SK-N-MC (cell line): ENCODE measurements at regions not wholly inside any gene's neighbourhood (a gene's known extent, or its start where the extent isn't known, plus 50 kb on each side); places are given as distances from the start of the nearest gene placed in this dataset.

Source experiments
- EZH2 ChIP-seq: fragments of 200-600 bp; sonication (generic); IDR thresholded peaks from one replicate; pipeline ENCODE4 v1.6.1; 2017; ENCODE audit warnings: antibody characterized with exemption
- POLR2AphosphoS5 ChIP-seq: IDR thresholded peaks from 2 replicates; pipeline ENCODE4 v1.6.1; 2012; ENCODE audit warnings: mild to moderate bottlenecking, low read depth, low read length, borderline replicate concordance

- TF ChIP-seq EZH2, result no peak
- no peak for TF ChIP-seq POLR2AphosphoS5
Measured at GRCh38 chr2:55781542-55781941, 87.9 kb upstream of the PNPT1 start.
